ENCODE measurements at regions not wholly inside any gene's neighbourhood (a gene's known extent, or its start where the extent isn't known, plus 50 kb on each side); places are given as distances from the start of the nearest gene placed in this dataset.

GRCh38 chr1:36583980-36584782 is 101.5 kb upstream of the CSF3R start:
- in situ Hi-C loops (cut with HindIII; ENCODE audit: low sequenced_read_pairs) = no loop called here

- in situ Hi-C loops (cut with HindIII; ENCODE audit: low sequenced_read_pairs) = no loop called here
Observed at GRCh38 chr1:36583080-36583479, 100.4 kb upstream of the CSF3R start.

- in situ Hi-C loops (cut with HindIII; ENCODE audit: low sequenced_read_pairs) = no loop called here
Observed at GRCh38 chr1:36582066-36582755, 99.5 kb upstream of the CSF3R start.

- in situ Hi-C loops (cut with HindIII; ENCODE audit: low sequenced_read_pairs) = no loop called here
Observed at GRCh38 chr1:36580524-36580923, 97.8 kb upstream of the CSF3R start.

GRCh38 chr1:36579039-36579438 is 96.3 kb upstream of the CSF3R start:
- in situ Hi-C loops (cut with HindIII; ENCODE audit: low sequenced_read_pairs) = no loop called here

- in situ Hi-C loops (cut with HindIII; ENCODE audit: low sequenced_read_pairs) = no loop called here
Observed at GRCh38 chr1:36576551-36577110, 93.9 kb upstream of the CSF3R start.

GRCh38 chr1:36576118-36576517 is 93.4 kb upstream of the CSF3R start:
- in situ Hi-C loops (cut with HindIII; ENCODE audit: low sequenced_read_pairs) = no loop called here

- in situ Hi-C loops (cut with HindIII; ENCODE audit: low sequenced_read_pairs) = loop anchor here (5.0 kb wide), 1 partner anchor 869 kb away; no protein-coding TSS in a partner anchor
Observed at GRCh38 chr1:36573445-36573844, 90.7 kb upstream of the CSF3R start.

GRCh38 chr1:36572906-36573305 is 90.2 kb upstream of the CSF3R start:
- in situ Hi-C loops (cut with HindIII; ENCODE audit: low sequenced_read_pairs) = loop anchor here (5.0 kb wide), 1 partner anchor 869 kb away; no protein-coding TSS in a partner anchor

- in situ Hi-C loops (cut with HindIII; ENCODE audit: low sequenced_read_pairs) = loop anchor here (5.0 kb wide), 1 partner anchor 870 kb away; no protein-coding TSS in a partner anchor
Observed at GRCh38 chr1:36572142-36572715, 89.5 kb upstream of the CSF3R start.

GRCh38 chr1:36571106-36571505 is 88.4 kb upstream of the CSF3R start:
- in situ Hi-C loops (cut with HindIII; ENCODE audit: low sequenced_read_pairs) = loop anchor here (5.0 kb wide), 1 partner anchor 871 kb away; no protein-coding TSS in a partner anchor

- in situ Hi-C loops (cut with HindIII; ENCODE audit: low sequenced_read_pairs) = loop anchor here (5.0 kb wide), 1 partner anchor 872 kb away; no protein-coding TSS in a partner anchor
Observed at GRCh38 chr1:36570478-36571060, 87.9 kb upstream of the CSF3R start.

GRCh38 chr1:36570006-36570405 is 87.3 kb upstream of the CSF3R start:
- in situ Hi-C loops (cut with HindIII; ENCODE audit: low sequenced_read_pairs) = loop anchor here (5.0 kb wide), 1 partner anchor 872 kb away; no protein-coding TSS in a partner anchor

GRCh38 chr1:36567601-36568341 is 85.1 kb upstream of the CSF3R start:
- in situ Hi-C loops (cut with HindIII; ENCODE audit: low sequenced_read_pairs) = no loop called here

GRCh38 chr1:36565576-36566501 is 83.1 kb upstream of the CSF3R start:
- in situ Hi-C loops (cut with HindIII; ENCODE audit: low sequenced_read_pairs) = no loop called here

GRCh38 chr1:36562181-36562685 is 79.5 kb upstream of the CSF3R start:
- in situ Hi-C loops (cut with HindIII; ENCODE audit: low sequenced_read_pairs) = loop anchor here (5.0 kb wide), 1 partner anchor 45 kb away; no protein-coding TSS in a partner anchor

GRCh38 chr1:36561361-36561724 is 78.6 kb upstream of the CSF3R start:
- in situ Hi-C loops (cut with HindIII; ENCODE audit: low sequenced_read_pairs) = loop anchor here (5.0 kb wide), 1 partner anchor 44 kb away; no protein-coding TSS in a partner anchor

- in situ Hi-C loops (cut with HindIII; ENCODE audit: low sequenced_read_pairs) = loop anchor here (5.0 kb wide), 1 partner anchor 43 kb away; no protein-coding TSS in a partner anchor
Observed at GRCh38 chr1:36560621-36561360, 78.1 kb upstream of the CSF3R start.

Data from endothelial cell of hepatic sinusoid (primary cell).